Endothelial cell of umbilical vein (primary cell): ENCODE measurements at regions not wholly inside any gene's neighbourhood (a gene's known extent, or its start where the extent isn't known, plus 50 kb on each side); places are given as distances from the start of the nearest gene placed in this dataset.

Source experiments
- BruUV-seq: library from RNA; stranded (reverse); fragments of 400-500 nt; replicated peaks from 2 replicates; lab custom pipeline; 2021; lab: Mats Ljungman, UMichigan
- CTCF ChIA-PET: fragments of 300-600, 350-600 bp; sonication (Branson Sonifier 250); formaldehyde crosslinking; loops from one replicate; lab custom pipeline; 2021; ENCODE audit warnings: antibody characterized with exemption, inconsistent platforms; lab: Charles Lee
- POLR2A ChIA-PET: fragments of 300-600, 350-600 bp; sonication (Branson Sonifier 250); formaldehyde crosslinking; loops from one replicate; lab custom pipeline; 2021; ENCODE audit warnings: antibody characterized with exemption, inconsistent platforms; lab: Charles Lee
- DNase-seq: peaks from one replicate; pipeline ENCODE4 v3.0.0-alpha.2; 2011; ENCODE audit warnings: low read depth, low spot score
- FAIRE-seq: peaks from 2 replicates; lab custom pipeline; 2011; peaks lifted over from hg19 to GRCh38; lab: Jason Lieb, UNC
- H2AFZ ChIP-seq: 2 replicates; pipeline ENCODE4 v1.6.0; 2012; ENCODE audit warnings: low read depth, low read length, control low read depth, inconsistent platforms
- H3K27ac ChIP-seq: 2 replicates; pipeline ENCODE4 v1.5.1; 2011; ENCODE audit warnings: low read depth, mild to moderate bottlenecking, control low read depth, low read length, moderate library complexity; ENCODE audit not compliant: insufficient read depth
- H3K27me3 ChIP-seq, 2 experiments: 2 replicates each; pipeline versions ENCODE4 v1.6.0 to v1.6.1; 2011; ENCODE audit warnings: low read length in 2 of 2, mixed read lengths in 1 of 2; ENCODE audit not compliant: control insufficient read depth in 2 of 2, insufficient read depth in 2 of 2
- H3K36me3 ChIP-seq, 2 experiments: 2 replicates in 1 of 2; 3 replicates in 1 of 2; pipeline ENCODE4 v1.5.1; 2011; ENCODE audit warnings: low read length in 2 of 2, mild to moderate bottlenecking in 1 of 2, moderate library complexity in 1 of 2; ENCODE audit not compliant: control insufficient read depth in 2 of 2, insufficient read depth in 2 of 2; ENCODE audit errors: extremely low read depth in 1 of 2
- H3K4me1 ChIP-seq: 3 replicates; pipeline ENCODE4 v1.5.1; 2011; ENCODE audit warnings: mild to moderate bottlenecking, low read length; ENCODE audit not compliant: control insufficient read depth, insufficient read depth; ENCODE audit errors: extremely low read depth
- H3K4me2 ChIP-seq: 2 replicates; pipeline ENCODE4 v1.6.1; 2011; ENCODE audit warnings: low read length, control low read depth, mixed read lengths; ENCODE audit not compliant: insufficient read depth
- H3K4me3 ChIP-seq, 3 experiments: fragments of 200-600 bp in 1 of 3; sonication (generic), shearing (Covaris generic) in 1 of 3; replicated peaks in 1 of 3; 2 replicates each; pipeline ENCODE4 v1.5.1; 2011 to 2016; ENCODE audit warnings: control low read depth in 3 of 3, low read length in 3 of 3, mild to moderate bottlenecking in 2 of 3, inconsistent platforms in 1 of 3, low read depth in 1 of 3, moderate library complexity in 1 of 3; ENCODE audit not compliant: insufficient read depth in 1 of 3
- H3K79me2 ChIP-seq: 2 replicates; pipeline ENCODE4 v1.6.0; 2012; ENCODE audit warnings: low read length, inconsistent platforms; ENCODE audit not compliant: control insufficient read depth, insufficient read depth
- H3K9ac ChIP-seq: replicated peaks from 2 replicates; pipeline ENCODE3; 2011; ENCODE audit warnings: low read length, control low read depth; ENCODE audit not compliant: insufficient read depth; ENCODE audit errors: extremely low read depth
- H3K9me1 ChIP-seq: replicated peaks from 3 replicates; pipeline ENCODE4 v1.6.0; 2011; ENCODE audit warnings: mild to moderate bottlenecking, low read length; ENCODE audit not compliant: control insufficient read depth, insufficient read depth; ENCODE audit errors: extremely low read depth
- H3K9me3 ChIP-seq: replicated peaks from 2 replicates; pipeline ENCODE4 v1.5.1; 2012; ENCODE audit warnings: low read length, inconsistent platforms; ENCODE audit not compliant: control insufficient read depth, insufficient read depth
- H4K20me1 ChIP-seq: replicated peaks from 2 replicates; pipeline ENCODE3; 2011; ENCODE audit warnings: mild to moderate bottlenecking, low read length; ENCODE audit not compliant: control insufficient read depth, insufficient read depth; ENCODE audit errors: extremely low read depth
- EZH2 ChIP-seq: IDR thresholded peaks from 2 replicates; pipeline ENCODE4 v1.6.1; 2012; ENCODE audit warnings: borderline replicate concordance, low read depth, mild to moderate bottlenecking, moderate library complexity, low read length, inconsistent platforms; ENCODE audit not compliant: severe bottlenecking
- FOS ChIP-seq: IDR thresholded peaks from 2 replicates; pipeline ENCODE4 v1.6.1; 2011; ENCODE audit warnings: mild to moderate bottlenecking, low read length, moderate library complexity, borderline replicate concordance; ENCODE audit not compliant: insufficient read depth
- GATA2 ChIP-seq: IDR thresholded peaks from 2 replicates; pipeline ENCODE4 v1.7.0; 2011; ENCODE audit warnings: low read depth, mild to moderate bottlenecking, moderate library complexity, mixed read lengths, low read length; ENCODE audit not compliant: insufficient read length, insufficient read depth
- JUN ChIP-seq: IDR thresholded peaks from 2 replicates; pipeline ENCODE4 v1.6.1; 2011; ENCODE audit warnings: borderline replicate concordance, low read depth; ENCODE audit not compliant: insufficient read length, insufficient read depth
- MYC ChIP-seq: IDR thresholded peaks from one replicate; pipeline ENCODE4 v1.6.1; 2011; ENCODE audit warnings: mild to moderate bottlenecking, low read depth, low read length
- POLR2A ChIP-seq: IDR thresholded peaks from 2 replicates; pipeline ENCODE4 v1.6.1; 2012; ENCODE audit warnings: low read depth, mild to moderate bottlenecking, control low read depth, low read length
- POLR2AphosphoS5 ChIP-seq: IDR thresholded peaks from 2 replicates; pipeline ENCODE4 v1.6.1; 2012; ENCODE audit warnings: low read depth, mild to moderate bottlenecking, control low read depth, low read length, moderate library complexity; ENCODE audit not compliant: insufficient read depth
- dilution Hi-C: fragments of 300-500 bp; cut with MboI; formaldehyde crosslinking; loops from one replicate; pipeline ENCODE4 v1.15.0; 2019; ENCODE audit warnings: low sequenced_read_pairs; ENCODE audit not compliant: extremely low pct_ligation_motif_present
- intact Hi-C: fragments of 100-400 bp; cut with micrococcal nuclease; formaldehyde crosslinking; loops from one replicate; pipeline ENCODE4 v1.10.0; 2022
- TF ChIP-seq, protein P1 (sequence below), 2 donors: IDR thresholded peaks; 1 replicate in 1 of 2; 2 replicates in 1 of 2; pipeline ENCODE4 v1.5.1; 2011; ENCODE audit warnings: low read length in 2 of 2, mild to moderate bottlenecking in 2 of 2, moderate library complexity in 2 of 2, control low read depth in 1 of 2, inconsistent platforms in 1 of 2, low read depth in 1 of 2; ENCODE audit not compliant: insufficient read depth in 1 of 2; ENCODE audit errors: extremely low read depth in 1 of 2
- TF ChIP-seq, protein P2 (sequence below): IDR thresholded peaks from 2 replicates; pipeline ENCODE4 v1.6.1; 2011; ENCODE audit not compliant: insufficient read depth, insufficient read length

DNA sequence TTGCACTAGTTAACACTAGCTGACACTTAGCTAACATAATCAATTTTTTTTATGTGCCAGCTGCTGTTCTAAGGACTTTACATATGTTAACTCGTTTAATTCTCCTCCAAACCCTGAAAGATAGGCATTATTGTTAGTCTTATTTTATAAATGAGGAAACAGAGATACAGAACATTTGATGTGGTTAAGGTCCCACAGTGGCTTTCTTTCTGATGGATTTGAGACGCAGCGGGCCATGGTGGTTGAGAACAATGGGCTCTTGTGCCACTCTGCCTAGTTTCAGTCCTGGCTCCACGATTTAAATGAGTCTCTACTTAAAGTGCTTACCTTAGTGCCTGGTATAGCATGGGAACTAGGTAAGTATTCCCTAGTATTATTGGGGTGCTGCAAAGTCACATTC, 201.9 kb upstream of the SPRED2 start:
- dilution Hi-C loops (no loop called here), intact Hi-C loops (no loop called here)
- POLR2A ChIA-PET = no interaction called here

More for the DNA sequence above, 201.9 kb upstream of the SPRED2 start:
- H2AFZ ChIP-seq = no peak overlapping the region
- no peaks in the 10 kb centered on the region for H3K9me3 ChIP-seq
- DNase-seq = no peak
- H3K9me1 ChIP-seq = no peaks in the 10 kb centered on the region
- H3K27ac ChIP-seq = no peak overlapping the region
- no peaks in the 10 kb centered on the region for H4K20me1 ChIP-seq
- peaks cover 14 to 15% of the 10 kb centered on the region in 2 experiments for H3K27me3 ChIP-seq
- H3K4me1 ChIP-seq = no peaks in the 10 kb centered on the region
- H3K4me2 ChIP-seq = no peak overlapping the region
- no peaks in the 10 kb centered on the region for H3K79me2 ChIP-seq
- no peak for TF ChIP-seq MYC
- TF ChIP-seq JUN = no peak
- no peak for TF ChIP-seq POLR2A
- TF ChIP-seq GATA2 = no peak
- TF ChIP-seq, protein P1, sequence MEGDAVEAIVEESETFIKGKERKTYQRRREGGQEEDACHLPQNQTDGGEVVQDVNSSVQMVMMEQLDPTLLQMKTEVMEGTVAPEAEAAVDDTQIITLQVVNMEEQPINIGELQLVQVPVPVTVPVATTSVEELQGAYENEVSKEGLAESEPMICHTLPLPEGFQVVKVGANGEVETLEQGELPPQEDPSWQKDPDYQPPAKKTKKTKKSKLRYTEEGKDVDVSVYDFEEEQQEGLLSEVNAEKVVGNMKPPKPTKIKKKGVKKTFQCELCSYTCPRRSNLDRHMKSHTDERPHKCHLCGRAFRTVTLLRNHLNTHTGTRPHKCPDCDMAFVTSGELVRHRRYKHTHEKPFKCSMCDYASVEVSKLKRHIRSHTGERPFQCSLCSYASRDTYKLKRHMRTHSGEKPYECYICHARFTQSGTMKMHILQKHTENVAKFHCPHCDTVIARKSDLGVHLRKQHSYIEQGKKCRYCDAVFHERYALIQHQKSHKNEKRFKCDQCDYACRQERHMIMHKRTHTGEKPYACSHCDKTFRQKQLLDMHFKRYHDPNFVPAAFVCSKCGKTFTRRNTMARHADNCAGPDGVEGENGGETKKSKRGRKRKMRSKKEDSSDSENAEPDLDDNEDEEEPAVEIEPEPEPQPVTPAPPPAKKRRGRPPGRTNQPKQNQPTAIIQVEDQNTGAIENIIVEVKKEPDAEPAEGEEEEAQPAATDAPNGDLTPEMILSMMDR (IDR thresholded peaks at IDR 0.05; ENCODE audit: extremely low read depth in 1 of 2, insufficient read depth in 1 of 2, low read depth in 1 of 2, low read length in 2 of 2) = no peak
- no peak for TF ChIP-seq EZH2
- no peak for TF ChIP-seq FOS
- TF ChIP-seq, protein P2, sequence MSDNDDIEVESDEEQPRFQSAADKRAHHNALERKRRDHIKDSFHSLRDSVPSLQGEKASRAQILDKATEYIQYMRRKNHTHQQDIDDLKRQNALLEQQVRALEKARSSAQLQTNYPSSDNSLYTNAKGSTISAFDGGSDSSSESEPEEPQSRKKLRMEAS = no peak
- TF ChIP-seq POLR2AphosphoS5 = no peak
- BruUV-seq = no TSS peak
- CTCF ChIA-PET = no interaction called here
- no peaks in the 10 kb centered on the region for H3K36me3 ChIP-seq
- FAIRE-seq = no peak
- H3K4me3 ChIP-seq = no peak overlapping the region
- H3K9ac ChIP-seq = no peak overlapping the region
